ENCODE measurements at regions not wholly inside any gene's neighbourhood (a gene's known extent, or its start where the extent isn't known, plus 50 kb on each side); places are given as distances from the start of the nearest gene placed in this dataset.

- H3K36me3 ChIP-seq = no peaks in the 10 kb centered on the region
- intact Hi-C loops (cut with DNase I) = no loop called here
- H3K27ac ChIP-seq (replicated peaks in 1 of 4) = no peak overlapping the region
- H3K4me1 ChIP-seq = no peaks in the 10 kb centered on the region
- TF ChIP-seq POLR2A (IDR thresholded peaks at IDR 0.05; ENCODE audit: low read depth) (no peak), POLR2AphosphoS5 (IDR thresholded peaks at IDR 0.05) (no peak), EP300 (IDR thresholded peaks at IDR 0.05) (no peak), CTCF (IDR thresholded peaks at IDR 0.05) (no peak)
- H3K27me3 ChIP-seq = no peaks in the 10 kb centered on the region
- H3K4me3 ChIP-seq = no peak overlapping the region
- DNase-seq (ENCODE audit: extremely low spot score) = no peak
- H3K9me3 ChIP-seq = no peaks in the 10 kb centered on the region
Observed at GRCh38 chr5:27578279-27578678, 539.9 kb upstream of the CDH9 start.

- Histone ChIP-seq H3K36me3 (no peaks in the 10 kb centered on the region), H3K4me1 (no peaks in the 10 kb centered on the region), H3K9me3 (no peaks in the 10 kb centered on the region), H3K4me3 (no peak overlapping the region), H3K27ac (replicated peaks in 1 of 4) (no peak overlapping the region), H3K27me3 (no peaks in the 10 kb centered on the region)
- WGBS = 79% methylated on average over 4 of the region's 4 CpGs
- intact Hi-C loops (cut with DNase I) = no loop called here
- no peak for TF ChIP-seq POLR2A (IDR thresholded peaks at IDR 0.05; ENCODE audit: low read depth)
- no peak for TF ChIP-seq EP300 (IDR thresholded peaks at IDR 0.05)
- TF ChIP-seq POLR2AphosphoS5 (IDR thresholded peaks at IDR 0.05) = no peak
- no peak for TF ChIP-seq CTCF (IDR thresholded peaks at IDR 0.05)
- DNase-seq (ENCODE audit: extremely low spot score) = no peak
Observed at GRCh38 chr5:27571681-27572080, 533.3 kb upstream of the CDH9 start.

- WGBS = 80% methylated on average over 2 of the region's 2 CpGs
- DNase-seq (ENCODE audit: extremely low spot score) = no peak
- Histone ChIP-seq H3K27me3 (no peaks in the 10 kb centered on the region), H3K27ac (replicated peaks in 1 of 4) (no peak overlapping the region), H3K4me3 (no peak overlapping the region), H3K4me1 (no peaks in the 10 kb centered on the region), H3K9me3 (no peaks in the 10 kb centered on the region), H3K36me3 (no peaks in the 10 kb centered on the region)
- intact Hi-C loops (cut with DNase I) = no loop called here
- TF ChIP-seq EP300 (IDR thresholded peaks at IDR 0.05) (no peak), POLR2AphosphoS5 (IDR thresholded peaks at IDR 0.05) (no peak), POLR2A (IDR thresholded peaks at IDR 0.05; ENCODE audit: low read depth) (no peak), CTCF (IDR thresholded peaks at IDR 0.05) (no peak)
Observed at GRCh38 chr5:27568811-27569210, 530.4 kb upstream of the CDH9 start.

- Histone ChIP-seq H3K27me3 (no peaks in the 10 kb centered on the region), H3K4me1 (no peaks in the 10 kb centered on the region), H3K4me3 (no peak overlapping the region), H3K9me3 (no peaks in the 10 kb centered on the region), H3K36me3 (no peaks in the 10 kb centered on the region), H3K27ac (replicated peaks in 1 of 4) (no peak overlapping the region)
- 93% methylated on average over 15 of the region's 16 CpGs for WGBS
- DNase-seq (ENCODE audit: extremely low spot score) = no peak
- intact Hi-C loops (cut with DNase I) = no loop called here
- TF ChIP-seq POLR2AphosphoS5 (IDR thresholded peaks at IDR 0.05) (no peak), EP300 (IDR thresholded peaks at IDR 0.05) (no peak), POLR2A (IDR thresholded peaks at IDR 0.05; ENCODE audit: low read depth) (no peak), CTCF (IDR thresholded peaks at IDR 0.05) (no peak)
Observed at GRCh38 chr5:27561408-27561807, 523.0 kb upstream of the CDH9 start.

- Histone ChIP-seq H3K4me1 (no peaks in the 10 kb centered on the region), H3K4me3 (no peak overlapping the region), H3K9me3 (no peaks in the 10 kb centered on the region), H3K27me3 (no peaks in the 10 kb centered on the region), H3K36me3 (no peaks in the 10 kb centered on the region), H3K27ac (replicated peaks in 1 of 4) (no peak overlapping the region)
- 63% methylated on average over 2 of the region's 2 CpGs for WGBS
- no peak for DNase-seq (ENCODE audit: extremely low spot score)
- TF ChIP-seq POLR2AphosphoS5 (IDR thresholded peaks at IDR 0.05) (no peak), POLR2A (IDR thresholded peaks at IDR 0.05; ENCODE audit: low read depth) (no peak), CTCF (IDR thresholded peaks at IDR 0.05) (no peak), EP300 (IDR thresholded peaks at IDR 0.05) (no peak)
- intact Hi-C loops (cut with DNase I) = no loop called here
Observed at GRCh38 chr5:27548484-27548883, 510.1 kb upstream of the CDH9 start.
